Keratinocyte (primary cell): ENCODE measurements at regions not wholly inside any gene's neighbourhood (a gene's known extent, or its start where the extent isn't known, plus 50 kb on each side); places are given as distances from the start of the nearest gene placed in this dataset.

Experiments used
- DNase-seq: peaks from one replicate; pipeline ENCODE4 v3.0.0-alpha.2; 2011; ENCODE audit warnings: low read depth, missing footprints, low spot score
- FAIRE-seq: peaks from 2 replicates; lab custom pipeline; 2011; peaks lifted over from hg19 to GRCh38; lab: Jason Lieb, UNC
- H2AFZ ChIP-seq: 2 replicates; pipeline ENCODE4 v1.6.0; 2012; ENCODE audit warnings: low read length, control low read depth, inconsistent platforms; ENCODE audit not compliant: control insufficient read depth
- H3K27ac ChIP-seq: 2 replicates; pipeline ENCODE4 v1.5.1; 2011; ENCODE audit warnings: low read length; ENCODE audit not compliant: control insufficient read depth, insufficient read depth
- H3K27me3 ChIP-seq: 3 replicates; pipeline ENCODE4 v1.6.0; 2011; ENCODE audit warnings: low read length; ENCODE audit not compliant: control insufficient read depth, insufficient read depth; ENCODE audit errors: extremely low read depth
- H3K36me3 ChIP-seq, 2 experiments: 2 replicates in 1 of 2; 3 replicates in 1 of 2; pipeline ENCODE4 v1.5.1; 2011; ENCODE audit warnings: low read length in 2 of 2, mild to moderate bottlenecking in 1 of 2; ENCODE audit not compliant: control insufficient read depth in 2 of 2, insufficient read depth in 2 of 2; ENCODE audit errors: extremely low read depth in 1 of 2
- H3K4me1 ChIP-seq: 3 replicates; pipeline ENCODE4 v1.5.1; 2011; ENCODE audit warnings: low read length; ENCODE audit not compliant: control insufficient read depth, insufficient read depth; ENCODE audit errors: extremely low read depth
- H3K4me2 ChIP-seq: 3 replicates; pipeline ENCODE4 v1.6.0; 2011; ENCODE audit warnings: low read depth, low read length; ENCODE audit not compliant: control insufficient read depth, insufficient read depth; ENCODE audit errors: extremely low read depth
- H3K4me3 ChIP-seq, 3 experiments: fragments of 200-600 bp in 1 of 3; sonication (generic) in 1 of 3; 2 replicates in 2 of 3; 3 replicates in 1 of 3; pipeline ENCODE4 v1.5.1; 2011 to 2016; ENCODE audit warnings: low read length in 3 of 3, mild to moderate bottlenecking in 3 of 3, control low read depth in 2 of 3, inconsistent platforms in 1 of 3, low read depth in 1 of 3, mixed read lengths in 1 of 3, mixed run types in 1 of 3, moderate library complexity in 1 of 3; ENCODE audit not compliant: control insufficient read depth in 2 of 3, insufficient read depth in 2 of 3; ENCODE audit errors: extremely low read depth in 1 of 3
- H3K79me2 ChIP-seq: 2 replicates; pipeline ENCODE4 v1.6.0; 2012; ENCODE audit warnings: low read length; ENCODE audit not compliant: control insufficient read depth, insufficient read depth
- H3K9ac ChIP-seq: 3 replicates; pipeline ENCODE4 v1.6.0; 2011; ENCODE audit warnings: low read length; ENCODE audit not compliant: control insufficient read depth, insufficient read depth; ENCODE audit errors: extremely low read depth
- H3K9me1 ChIP-seq: 3 replicates; pipeline ENCODE4 v1.6.0; 2011; ENCODE audit warnings: low read length; ENCODE audit not compliant: control insufficient read depth, insufficient read depth; ENCODE audit errors: extremely low read depth
- H3K9me3 ChIP-seq: 2 replicates; pipeline ENCODE4 v1.5.1; 2012; ENCODE audit warnings: low read depth, low read length; ENCODE audit not compliant: control insufficient read depth
- H4K20me1 ChIP-seq: 3 replicates; pipeline ENCODE4 v1.6.0; 2011; ENCODE audit warnings: low read length; ENCODE audit not compliant: control insufficient read depth, insufficient read depth; ENCODE audit errors: extremely low read depth
- EZH2 ChIP-seq: IDR thresholded peaks from one replicate; pipeline ENCODE4 v1.6.1; 2012; ENCODE audit warnings: inconsistent platforms, mild to moderate bottlenecking, low read length, moderate library complexity
- dilution Hi-C: fragments of 300-500 bp; cut with MboI; formaldehyde crosslinking; loops from one replicate; pipeline ENCODE4 v1.7.0; 2020; ENCODE audit warnings: low sequenced_read_pairs; ENCODE audit not compliant: extremely low pct_ligation_motif_present
- TF ChIP-seq, protein P1 (sequence below), 3 experiments: IDR thresholded peaks in 1 of 3; conservative IDR thresholded peaks in 1 of 3; optimal IDR thresholded peaks in 1 of 3; 2 replicates in 2 of 3; 3 replicates in 1 of 3; pipeline versions ENCODE3 to v1.5.1; 2011; ENCODE audit warnings: low read length in 3 of 3, mild to moderate bottlenecking in 3 of 3, moderate library complexity in 2 of 3, control low read depth in 1 of 3, inconsistent platforms in 1 of 3; ENCODE audit not compliant: insufficient read depth in 2 of 3; ENCODE audit errors: extremely low read depth in 1 of 3

DNA sequence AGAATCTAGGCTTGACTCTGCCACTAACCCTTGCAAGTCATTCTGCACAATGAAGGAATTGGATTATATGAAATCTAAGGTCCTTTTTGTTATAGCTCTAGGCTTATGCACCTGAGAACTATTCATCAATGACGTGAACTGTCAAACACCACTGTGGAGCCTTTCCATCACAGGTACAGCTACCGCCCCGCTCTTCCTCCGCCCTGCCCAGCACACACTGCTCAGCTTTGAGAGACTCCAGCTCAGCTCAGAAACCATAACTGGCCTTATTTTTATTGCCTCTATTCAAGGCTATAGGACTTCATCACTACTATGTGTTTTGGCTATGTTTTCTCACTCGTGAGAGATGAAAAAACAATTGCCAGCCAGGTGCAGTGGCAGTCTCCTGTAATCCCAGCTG is 88.2 kb upstream of the RPL34 start:
- dilution Hi-C loops: no loop called here
- Histone ChIP-seq H3K4me3 (no peak overlapping the region), H3K4me2 (no peak overlapping the region), H3K36me3 (no peaks in the 10 kb centered on the region), H2AFZ (no peak overlapping the region), H3K79me2 (no peaks in the 10 kb centered on the region), H3K27ac (no peak overlapping the region), H3K9me1 (no peaks in the 10 kb centered on the region), H3K27me3 (no peaks in the 10 kb centered on the region), H4K20me1 (no peaks in the 10 kb centered on the region), H3K9me3 (no peaks in the 10 kb centered on the region), H3K9ac (no peak overlapping the region), H3K4me1 (no peaks in the 10 kb centered on the region)
- no peak for FAIRE-seq
- DNase-seq: no peak
- TF ChIP-seq, protein P1, sequence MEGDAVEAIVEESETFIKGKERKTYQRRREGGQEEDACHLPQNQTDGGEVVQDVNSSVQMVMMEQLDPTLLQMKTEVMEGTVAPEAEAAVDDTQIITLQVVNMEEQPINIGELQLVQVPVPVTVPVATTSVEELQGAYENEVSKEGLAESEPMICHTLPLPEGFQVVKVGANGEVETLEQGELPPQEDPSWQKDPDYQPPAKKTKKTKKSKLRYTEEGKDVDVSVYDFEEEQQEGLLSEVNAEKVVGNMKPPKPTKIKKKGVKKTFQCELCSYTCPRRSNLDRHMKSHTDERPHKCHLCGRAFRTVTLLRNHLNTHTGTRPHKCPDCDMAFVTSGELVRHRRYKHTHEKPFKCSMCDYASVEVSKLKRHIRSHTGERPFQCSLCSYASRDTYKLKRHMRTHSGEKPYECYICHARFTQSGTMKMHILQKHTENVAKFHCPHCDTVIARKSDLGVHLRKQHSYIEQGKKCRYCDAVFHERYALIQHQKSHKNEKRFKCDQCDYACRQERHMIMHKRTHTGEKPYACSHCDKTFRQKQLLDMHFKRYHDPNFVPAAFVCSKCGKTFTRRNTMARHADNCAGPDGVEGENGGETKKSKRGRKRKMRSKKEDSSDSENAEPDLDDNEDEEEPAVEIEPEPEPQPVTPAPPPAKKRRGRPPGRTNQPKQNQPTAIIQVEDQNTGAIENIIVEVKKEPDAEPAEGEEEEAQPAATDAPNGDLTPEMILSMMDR (optimal IDR thresholded peaks at IDR 0.05 in 1 of 3, IDR thresholded peaks at IDR 0.05 in 1 of 3, conservative IDR thresholded peaks at IDR 0.05 in 1 of 3; ENCODE audit: extremely low read depth in 1 of 3, insufficient read depth in 2 of 3, low read length in 3 of 3): no peak
- TF ChIP-seq EZH2: no peak

DNA sequence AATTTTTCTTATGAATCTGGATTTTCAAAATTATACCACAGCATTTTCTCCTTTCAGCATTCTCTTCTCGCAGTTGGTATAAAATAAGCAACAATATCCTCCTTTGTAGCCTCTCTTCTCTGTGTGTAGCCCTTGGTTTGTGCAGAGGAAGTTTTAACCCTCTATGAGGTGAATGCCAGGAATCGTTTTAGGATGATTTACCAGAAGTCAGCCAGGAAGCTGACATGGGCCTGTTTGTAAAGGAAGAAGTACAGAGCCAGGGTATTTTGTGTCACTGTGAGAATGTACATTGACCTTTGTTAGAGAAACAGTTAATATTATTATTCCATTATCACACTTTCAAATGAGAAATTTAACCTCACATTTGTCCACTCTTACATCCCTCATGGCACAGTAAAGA is 88.9 kb upstream of the RPL34 start:
- DNase-seq: no peak
- H2AFZ ChIP-seq: no peak overlapping the region

More for the DNA sequence above, 88.9 kb upstream of the RPL34 start:
- dilution Hi-C loops: no loop called here
- H3K27me3 ChIP-seq: no peaks in the 10 kb centered on the region
- no peak for FAIRE-seq
- no peaks in the 10 kb centered on the region for H3K4me1 ChIP-seq
- no peak overlapping the region for H3K4me2 ChIP-seq
- H3K79me2 ChIP-seq: no peaks in the 10 kb centered on the region
- no peak overlapping the region for H3K9ac ChIP-seq
- H3K9me1 ChIP-seq: no peaks in the 10 kb centered on the region
- TF ChIP-seq, protein P1 (optimal IDR thresholded peaks at IDR 0.05 in 1 of 3, IDR thresholded peaks at IDR 0.05 in 1 of 3, conservative IDR thresholded peaks at IDR 0.05 in 1 of 3; ENCODE audit: extremely low read depth in 1 of 3, insufficient read depth in 2 of 3, low read length in 3 of 3): no peak
- TF ChIP-seq EZH2: no peak
- H3K4me3 ChIP-seq: no peak overlapping the region
- H4K20me1 ChIP-seq: no peaks in the 10 kb centered on the region
- no peaks in the 10 kb centered on the region for H3K36me3 ChIP-seq
- H3K9me3 ChIP-seq: no peaks in the 10 kb centered on the region
- H3K27ac ChIP-seq: no peak overlapping the region
